NT2/D1 (cell line): ENCODE measurements at regions not wholly inside any gene's neighbourhood (a gene's known extent, or its start where the extent isn't known, plus 50 kb on each side); places are given as distances from the start of the nearest gene placed in this dataset.

Experiments
- SUZ12 ChIP-seq: IDR thresholded peaks from 2 replicates; pipeline ENCODE4 v1.6.1; 2011; ENCODE audit not compliant: insufficient read length, insufficient read depth; ENCODE audit errors: extremely low read depth
- YY1 ChIP-seq: IDR thresholded peaks from 2 replicates; pipeline ENCODE4 v1.6.1; 2011; ENCODE audit not compliant: insufficient read length, insufficient read depth
- ZNF274 ChIP-seq: IDR thresholded peaks from 2 replicates; pipeline ENCODE4 v1.6.1; 2011; ENCODE audit warnings: mild to moderate bottlenecking, low read depth, low read length

DNA sequence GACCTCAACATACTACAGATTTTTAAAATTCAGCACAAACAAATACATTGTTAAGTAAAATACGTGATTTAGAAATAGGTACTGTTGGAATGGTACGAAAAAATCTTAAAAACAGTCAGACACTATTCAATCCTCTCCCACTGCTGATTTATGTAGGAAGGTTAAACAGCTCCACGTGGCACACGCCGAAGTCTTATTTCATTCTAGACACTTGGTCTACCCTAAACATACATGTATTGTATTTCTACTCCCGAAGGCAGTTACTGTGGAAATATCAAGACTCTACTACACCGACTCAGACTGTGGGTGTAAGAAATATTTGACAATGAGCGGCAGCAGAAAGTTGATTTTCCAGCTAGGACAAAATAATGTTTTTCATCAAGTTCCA, 130.6 kb downstream of the MPP7 start:
- no peak for TF ChIP-seq SUZ12
- no peak for TF ChIP-seq YY1
- no peak for TF ChIP-seq ZNF274
